HCT116 (cell line): ENCODE measurements at regions not wholly inside any gene's neighbourhood (a gene's known extent, or its start where the extent isn't known, plus 50 kb on each side); places are given as distances from the start of the nearest gene placed in this dataset.

Experiments used
- ATAC-seq: fragments of 200-7000 bp; cut with Tn5 transposase; 2 replicates; pipeline ENCODE4 v1.9.1; 2020; ENCODE audit warnings: mild to moderate bottlenecking, moderate library complexity
- BruUV-seq: library from RNA; stranded (reverse); fragments of 400-500 nt; replicated peaks from 2 replicates; lab custom pipeline; 2021; lab: Mats Ljungman, UMichigan
- CTCF ChIA-PET: fragments of 300-600 bp; sonication (Branson Sonifier 250); formaldehyde crosslinking; loops from one replicate; lab custom pipeline; 2021; ENCODE audit warnings: antibody characterized with exemption; lab: Charles Lee
- POLR2A ChIA-PET: fragments of 300-600, 350-600 bp; sonication (Branson Sonifier 250); formaldehyde crosslinking; loops from one replicate; lab custom pipeline; 2021; ENCODE audit warnings: antibody characterized with exemption; lab: Charles Lee
- RAD21 ChIA-PET, 2 experiments: fragments of 300-600 bp; sonication (Branson Sonifier 250); formaldehyde crosslinking; loops; one replicate each; lab custom pipeline; 2023; ENCODE audit warnings: low total read pairs in 2 of 2; ENCODE audit not compliant: uncharacterized antibody in 2 of 2, unreplicated experiment in 2 of 2, low non-redundant PET in 1 of 2; lab: Charles Lee
- DNase-seq: peaks from one replicate; pipeline ENCODE4 v3.0.0-alpha.2; 2010; ENCODE audit warnings: low read depth, low spot score
- H2AFZ ChIP-seq: fragments of 200-600 bp; shearing (Covaris generic), sonication (generic); 2 replicates; pipeline ENCODE4 v1.6.1; 2017; ENCODE audit warnings: low read depth, mixed run types, mixed read lengths, antibody characterized with exemption, low read length; ENCODE audit not compliant: poor library complexity, severe bottlenecking
- H3K27ac ChIP-seq: 2 replicates; pipeline ENCODE4 v1.5.1; 2012; ENCODE audit warnings: low read depth, low read length
- H3K27me3 ChIP-seq: fragments of 200-600 bp; sonication (generic); 2 replicates; pipeline ENCODE4 v1.6.1; 2016; ENCODE audit warnings: mixed run types, low read length, mixed read lengths; ENCODE audit not compliant: insufficient read depth
- H3K36me3 ChIP-seq, 2 experiments: fragments of 200-500 bp in 1 of 2; fragments of 200-600 bp in 1 of 2; sonication (Bioruptor generic) in 1 of 2; sonication (generic) in 1 of 2; 2 replicates each; pipeline versions ENCODE4 v1.5.1 to v1.6.1; 2014 to 2016; ENCODE audit warnings: low read length in 2 of 2, inconsistent platforms in 1 of 2, mixed read lengths in 1 of 2, mixed run types in 1 of 2; ENCODE audit not compliant: insufficient read depth in 2 of 2, control insufficient read depth in 1 of 2
- H3K4me1 ChIP-seq, 2 experiments: fragments of 200-600 bp in 1 of 2; sonication (generic) in 1 of 2; 2 replicates each; pipeline versions ENCODE4 v1.5.1 to v1.6.1; 2012 to 2017; ENCODE audit warnings: low read length in 2 of 2, inconsistent platforms in 1 of 2, mild to moderate bottlenecking in 1 of 2, mixed read lengths in 1 of 2, mixed run types in 1 of 2, moderate library complexity in 1 of 2; ENCODE audit not compliant: insufficient read depth in 2 of 2, control insufficient read depth in 1 of 2
- H3K4me2 ChIP-seq: fragments of 200-600 bp; sonication (generic); 2 replicates; pipeline ENCODE4 v1.6.1; 2017; ENCODE audit warnings: mixed run types, low read length, mixed read lengths
- H3K4me3 ChIP-seq, 2 experiments: fragments of 200-600 bp in 1 of 2; sonication (generic) in 1 of 2; replicated peaks in 1 of 2; 2 replicates each; pipeline ENCODE4 v1.5.1; 2011 to 2016; ENCODE audit warnings: low read length in 2 of 2, control low read depth in 1 of 2, low read depth in 1 of 2, mild to moderate bottlenecking in 1 of 2, mixed read lengths in 1 of 2, mixed run types in 1 of 2
- H3K79me2 ChIP-seq: fragments of 200-600 bp; sonication (generic); 2 replicates; pipeline ENCODE4 v1.6.1; 2017; ENCODE audit warnings: mild to moderate bottlenecking, mixed run types, low read length, moderate library complexity, mixed read lengths; ENCODE audit not compliant: insufficient read depth
- H3K9ac ChIP-seq: fragments of 200-600 bp; sonication (generic); 2 replicates; pipeline ENCODE4 v1.6.1; 2016; ENCODE audit warnings: low read length, mixed read lengths
- H3K9me2 ChIP-seq: fragments of 200-600 bp; sonication (generic), shearing (Covaris generic); 2 replicates; pipeline ENCODE4 v1.6.1; 2017; ENCODE audit warnings: mixed run types, mild to moderate bottlenecking, moderate library complexity; ENCODE audit not compliant: insufficient read depth
- H3K9me3 ChIP-seq, 2 experiments: fragments of 200-500 bp in 1 of 2; fragments of 200-600 bp in 1 of 2; sonication (Bioruptor generic) in 1 of 2; sonication (generic) in 1 of 2; 2 replicates each; pipeline ENCODE4 v1.6.1; 2014 to 2017; ENCODE audit warnings: low read length in 2 of 2, mixed read lengths in 2 of 2, inconsistent platforms in 1 of 2, low read depth in 1 of 2, mild to moderate bottlenecking in 1 of 2, mixed run types in 1 of 2, moderate library complexity in 1 of 2; ENCODE audit not compliant: control insufficient read depth in 1 of 2, insufficient read depth in 1 of 2
- H4K20me1 ChIP-seq: fragments of 200-600 bp; sonication (generic), shearing (Covaris generic); 2 replicates; pipeline ENCODE4 v1.6.1; 2017; ENCODE audit warnings: mixed run types, mild to moderate bottlenecking, moderate library complexity; ENCODE audit not compliant: insufficient read depth
- EGR1 ChIP-seq: IDR thresholded peaks from 2 replicates; pipeline ENCODE4 v1.6.1; 2012; ENCODE audit warnings: low read depth
- EZH2 ChIP-seq: fragments of 200-600 bp; sonication (generic); IDR thresholded peaks from 2 replicates; pipeline ENCODE4 v1.6.1; 2017; ENCODE audit warnings: antibody characterized with exemption, mixed run types
- EZH2phosphoT487 ChIP-seq: fragments of 200-600 bp; IDR thresholded peaks from 2 replicates; pipeline ENCODE4 v1.6.1; 2018; ENCODE audit warnings: antibody characterized with exemption, borderline replicate concordance
- ZFX ChIP-seq: fragments of 450-650 bp; IDR thresholded peaks from 2 replicates; pipeline ENCODE4 v1.6.1; 2017
- ZNF274 ChIP-seq: fragments of 200-500 bp; sonication (Bioruptor generic); IDR thresholded peaks from 2 replicates; pipeline ENCODE4 v1.6.1; 2014; ENCODE audit warnings: mild to moderate bottlenecking, low read depth, low read length, inconsistent platforms
- intact Hi-C: fragments of 100-400 bp; cut with micrococcal nuclease; formaldehyde crosslinking; loops from 2 replicates; pipeline ENCODE4 v1.10.0; 2022
- TF ChIP-seq, protein P1 (sequence below): IDR thresholded peaks from 2 replicates; pipeline ENCODE4 v1.6.1; 2012; ENCODE audit warnings: low read depth
- TF ChIP-seq, protein P2 (sequence below), 3 experiments: fragments of 200-600 bp in 1 of 3; sonication (generic) in 1 of 3; IDR thresholded peaks in 2 of 3; conservative IDR thresholded peaks in 1 of 3; 2 replicates each; pipeline ENCODE4 v1.5.1; 2012 to 2017; ENCODE audit warnings: low read depth in 2 of 3, low read length in 2 of 3, antibody characterized with exemption in 1 of 3, borderline replicate concordance in 1 of 3, control low read depth in 1 of 3, mild to moderate bottlenecking in 1 of 3, mixed read lengths in 1 of 3, mixed run types in 1 of 3, moderate library complexity in 1 of 3; ENCODE audit not compliant: insufficient read depth in 1 of 3
- TF ChIP-seq, protein P3 (sequence below): IDR thresholded peaks from 2 replicates; pipeline ENCODE4 v1.6.1; 2012

DNA sequence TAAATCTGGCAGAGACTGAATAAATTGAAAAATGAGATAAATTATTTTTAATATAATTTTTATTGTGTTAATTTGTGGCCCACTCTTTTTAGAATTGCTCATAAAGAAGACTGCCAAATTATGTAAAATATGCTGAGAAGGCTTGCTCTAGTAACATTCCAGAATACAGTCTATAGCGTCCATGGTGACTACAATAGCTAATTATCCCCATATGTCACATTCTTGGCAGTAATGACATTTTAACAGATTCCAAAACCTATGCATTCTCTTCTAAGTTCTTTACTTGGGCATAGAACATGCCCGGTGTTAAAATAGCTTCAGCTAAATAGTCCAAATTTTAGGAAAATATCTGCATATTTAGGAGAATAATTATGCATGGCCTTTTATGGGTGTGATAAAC, 697.0 kb upstream of the SEMA6A start:
- ChIA-PET POLR2A (no interaction called here), RAD21 (no interaction called here), CTCF (no interaction called here)
- Histone ChIP-seq H3K4me2 (no peak overlapping the region), H3K4me1 (no peaks in the 10 kb centered on the region; a peak in 1 of 4 replicates), H3K9me2 (no peaks in the 10 kb centered on the region), H2AFZ (no peak overlapping the region), H3K9ac (no peak overlapping the region), H3K9me3 (no peaks in the 10 kb centered on the region), H3K36me3 (no peaks in the 10 kb centered on the region), H3K27me3 (no peaks in the 10 kb centered on the region), H3K4me3 (no peak overlapping the region), H3K27ac (no peak overlapping the region), H3K79me2 (no peaks in the 10 kb centered on the region), H4K20me1 (no peaks in the 10 kb centered on the region)
- ATAC-seq (no peak), DNase-seq (no peak)
- TF ChIP-seq, protein P1, sequence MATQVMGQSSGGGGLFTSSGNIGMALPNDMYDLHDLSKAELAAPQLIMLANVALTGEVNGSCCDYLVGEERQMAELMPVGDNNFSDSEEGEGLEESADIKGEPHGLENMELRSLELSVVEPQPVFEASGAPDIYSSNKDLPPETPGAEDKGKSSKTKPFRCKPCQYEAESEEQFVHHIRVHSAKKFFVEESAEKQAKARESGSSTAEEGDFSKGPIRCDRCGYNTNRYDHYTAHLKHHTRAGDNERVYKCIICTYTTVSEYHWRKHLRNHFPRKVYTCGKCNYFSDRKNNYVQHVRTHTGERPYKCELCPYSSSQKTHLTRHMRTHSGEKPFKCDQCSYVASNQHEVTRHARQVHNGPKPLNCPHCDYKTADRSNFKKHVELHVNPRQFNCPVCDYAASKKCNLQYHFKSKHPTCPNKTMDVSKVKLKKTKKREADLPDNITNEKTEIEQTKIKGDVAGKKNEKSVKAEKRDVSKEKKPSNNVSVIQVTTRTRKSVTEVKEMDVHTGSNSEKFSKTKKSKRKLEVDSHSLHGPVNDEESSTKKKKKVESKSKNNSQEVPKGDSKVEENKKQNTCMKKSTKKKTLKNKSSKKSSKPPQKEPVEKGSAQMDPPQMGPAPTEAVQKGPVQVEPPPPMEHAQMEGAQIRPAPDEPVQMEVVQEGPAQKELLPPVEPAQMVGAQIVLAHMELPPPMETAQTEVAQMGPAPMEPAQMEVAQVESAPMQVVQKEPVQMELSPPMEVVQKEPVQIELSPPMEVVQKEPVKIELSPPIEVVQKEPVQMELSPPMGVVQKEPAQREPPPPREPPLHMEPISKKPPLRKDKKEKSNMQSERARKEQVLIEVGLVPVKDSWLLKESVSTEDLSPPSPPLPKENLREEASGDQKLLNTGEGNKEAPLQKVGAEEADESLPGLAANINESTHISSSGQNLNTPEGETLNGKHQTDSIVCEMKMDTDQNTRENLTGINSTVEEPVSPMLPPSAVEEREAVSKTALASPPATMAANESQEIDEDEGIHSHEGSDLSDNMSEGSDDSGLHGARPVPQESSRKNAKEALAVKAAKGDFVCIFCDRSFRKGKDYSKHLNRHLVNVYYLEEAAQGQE: no peak
- TF ChIP-seq EGR1: no peak
- TF ChIP-seq, protein P2, sequence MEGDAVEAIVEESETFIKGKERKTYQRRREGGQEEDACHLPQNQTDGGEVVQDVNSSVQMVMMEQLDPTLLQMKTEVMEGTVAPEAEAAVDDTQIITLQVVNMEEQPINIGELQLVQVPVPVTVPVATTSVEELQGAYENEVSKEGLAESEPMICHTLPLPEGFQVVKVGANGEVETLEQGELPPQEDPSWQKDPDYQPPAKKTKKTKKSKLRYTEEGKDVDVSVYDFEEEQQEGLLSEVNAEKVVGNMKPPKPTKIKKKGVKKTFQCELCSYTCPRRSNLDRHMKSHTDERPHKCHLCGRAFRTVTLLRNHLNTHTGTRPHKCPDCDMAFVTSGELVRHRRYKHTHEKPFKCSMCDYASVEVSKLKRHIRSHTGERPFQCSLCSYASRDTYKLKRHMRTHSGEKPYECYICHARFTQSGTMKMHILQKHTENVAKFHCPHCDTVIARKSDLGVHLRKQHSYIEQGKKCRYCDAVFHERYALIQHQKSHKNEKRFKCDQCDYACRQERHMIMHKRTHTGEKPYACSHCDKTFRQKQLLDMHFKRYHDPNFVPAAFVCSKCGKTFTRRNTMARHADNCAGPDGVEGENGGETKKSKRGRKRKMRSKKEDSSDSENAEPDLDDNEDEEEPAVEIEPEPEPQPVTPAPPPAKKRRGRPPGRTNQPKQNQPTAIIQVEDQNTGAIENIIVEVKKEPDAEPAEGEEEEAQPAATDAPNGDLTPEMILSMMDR (IDR thresholded peaks at IDR 0.05 in 2 of 3, conservative IDR thresholded peaks at IDR 0.05 in 1 of 3; ENCODE audit: borderline replicate concordance in 1 of 3, insufficient read depth in 1 of 3, low read depth in 2 of 3, low read length in 2 of 3): no peak
- TF ChIP-seq ZNF274: no peak
- TF ChIP-seq ZFX: no peak
- TF ChIP-seq EZH2phosphoT487: no peak
- TF ChIP-seq EZH2: no peak
- TF ChIP-seq, protein P3, sequence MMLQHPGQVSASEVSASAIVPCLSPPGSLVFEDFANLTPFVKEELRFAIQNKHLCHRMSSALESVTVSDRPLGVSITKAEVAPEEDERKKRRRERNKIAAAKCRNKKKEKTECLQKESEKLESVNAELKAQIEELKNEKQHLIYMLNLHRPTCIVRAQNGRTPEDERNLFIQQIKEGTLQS: no peak
- no TSS peak for BruUV-seq
- intact Hi-C loops: no loop called here
